Stimulated activated CD8-positive, alpha-beta memory T cell treated with anti-CD3 and anti-CD28 coated beads, Interleukin-7, amount 100 ng/mL, for 48 hours (primary cell): ENCODE measurements at regions not wholly inside any gene's neighbourhood (a gene's known extent, or its start where the extent isn't known, plus 50 kb on each side); places are given as distances from the start of the nearest gene placed in this dataset.

Experiments
- DNase-seq, 2 donors: peaks; one replicate each; pipeline ENCODE4 v3.0.0-alpha.2; 2020; ENCODE audit warnings: low read depth in 1 of 2; ENCODE audit errors: extremely low read depth in 1 of 2

DNA sequence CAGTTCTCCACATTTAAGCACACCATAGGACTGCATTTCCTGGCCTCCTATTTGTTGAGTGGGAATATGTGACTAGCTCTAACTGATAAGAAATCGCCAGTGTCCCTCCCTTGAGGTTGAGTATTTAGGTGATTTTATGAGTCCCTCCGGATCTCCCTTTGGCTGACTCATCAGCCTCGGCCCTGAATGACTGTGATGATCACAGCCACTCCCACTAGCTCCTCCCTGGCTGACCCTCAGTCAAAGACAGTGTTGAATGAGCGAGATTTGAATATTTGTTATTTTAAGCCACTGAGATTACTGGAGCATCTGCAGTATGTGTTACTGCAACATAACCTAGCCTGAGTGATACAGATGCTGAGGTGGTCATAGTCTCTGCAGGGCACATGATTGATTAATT is 515.3 kb downstream of the EPHB1 start:
- no peak for DNase-seq

DNA sequence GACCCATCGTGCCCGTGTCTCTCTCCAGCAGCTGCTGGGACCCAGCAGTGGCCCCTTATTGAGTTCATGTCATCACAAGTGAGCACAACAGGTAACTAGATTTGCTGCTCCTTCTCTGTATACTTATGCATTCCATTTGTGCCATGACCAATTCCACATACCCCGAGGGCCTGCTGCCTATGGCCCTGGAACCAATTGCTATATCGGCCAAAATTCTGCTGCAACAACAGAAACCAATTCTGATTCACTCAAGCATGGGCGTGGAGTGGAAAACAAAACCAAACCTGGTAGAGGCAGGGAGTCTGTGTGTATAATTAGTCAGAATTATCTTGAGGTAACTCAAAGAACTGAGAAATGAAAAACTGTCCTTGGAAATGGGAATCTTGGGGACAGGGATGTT is 516.6 kb downstream of the EPHB1 start:
- DNase-seq, result no peak

DNA sequence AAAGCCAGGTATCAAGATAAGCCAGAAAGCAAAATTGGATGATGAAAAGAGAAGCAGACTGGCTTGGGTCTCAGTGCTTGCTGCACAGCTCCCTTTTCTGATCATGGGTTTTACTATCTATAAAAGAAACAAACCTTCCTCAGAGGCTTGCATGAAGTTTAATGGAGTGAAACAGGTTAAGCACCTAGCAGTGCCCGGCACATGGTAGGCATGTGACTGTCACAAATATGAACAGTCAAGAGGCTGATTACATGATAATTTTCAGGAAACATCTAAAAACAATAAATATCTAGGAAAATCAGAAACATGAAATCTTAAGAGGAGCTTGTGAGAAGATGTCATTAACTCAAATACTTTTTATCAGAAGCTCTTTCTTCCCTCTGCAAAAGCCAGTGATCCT is 519.2 kb downstream of the EPHB1 start:
- no peak for DNase-seq

DNA sequence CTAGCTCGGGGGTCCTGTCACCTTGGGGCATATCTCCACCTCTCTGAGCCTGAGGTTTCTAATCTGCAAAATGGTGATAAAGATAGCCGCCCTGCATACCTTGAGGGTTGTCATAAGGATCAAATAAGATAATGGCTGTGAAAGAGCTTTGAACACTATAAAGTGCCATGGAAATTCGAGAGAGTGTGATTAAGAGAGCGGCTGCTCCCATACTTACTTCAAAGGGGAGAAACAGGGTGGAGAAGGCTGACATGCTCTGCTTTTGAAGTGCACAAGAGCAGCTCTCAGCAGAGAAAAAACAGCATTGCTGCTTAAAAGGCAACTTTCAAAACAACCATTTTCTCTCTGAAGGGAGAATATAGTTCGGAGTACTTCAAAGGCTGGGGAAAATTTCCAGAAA is 529.2 kb downstream of the EPHB1 start:
- DNase-seq, result no peak

GRCh38 chr3:135325096-135325495 is 530.0 kb downstream of the EPHB1 start:
- DNase-seq, result no peak

- no peak for DNase-seq
These were observed 530.7 kb downstream of the EPHB1 start for GRCh38 chr3:135325726-135326235.

- no peak for DNase-seq
These were observed 531.8 kb downstream of the EPHB1 start for GRCh38 chr3:135326851-135327250.

DNA sequence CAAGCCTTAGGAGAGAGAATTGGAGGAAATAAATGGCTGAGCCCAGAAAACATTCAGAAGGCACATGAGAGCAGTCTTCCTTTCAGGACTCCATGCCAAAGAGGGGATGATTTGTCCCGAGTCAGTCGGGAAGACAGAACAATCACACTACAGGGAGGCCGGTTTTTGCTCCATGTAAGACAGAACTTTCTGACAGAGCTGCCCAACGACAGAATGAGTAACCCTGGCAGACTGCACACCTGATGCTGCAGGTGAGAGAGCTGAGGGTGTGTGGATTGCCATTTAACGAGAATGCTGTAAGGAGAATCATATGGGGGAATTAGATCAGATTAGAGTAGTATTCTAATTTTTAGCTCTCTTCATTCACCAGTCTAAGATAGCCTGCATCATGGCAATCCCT is 533.0 kb downstream of the EPHB1 start:
- DNase-seq, result no peak

DNA sequence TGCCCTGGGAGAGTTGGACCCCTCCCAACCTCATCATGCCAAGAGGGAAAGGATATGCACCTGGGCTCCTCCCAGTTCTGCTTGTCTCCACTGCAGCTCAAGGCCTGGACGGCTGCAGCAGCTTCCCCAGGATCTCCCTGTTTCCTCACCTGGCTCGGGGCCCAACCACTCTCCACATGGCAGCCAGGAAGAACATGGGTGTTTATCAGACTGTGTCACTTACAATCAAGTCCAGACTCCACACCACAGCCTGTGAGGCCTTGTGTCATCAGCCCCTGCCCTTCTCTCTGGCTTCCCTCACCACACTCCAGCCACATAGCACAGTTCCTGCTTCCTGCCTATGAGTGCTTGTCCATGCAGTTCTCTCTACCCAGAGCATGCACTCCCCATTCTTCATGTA is 534.4 kb downstream of the EPHB1 start:
- DNase-seq, result no peak

DNA sequence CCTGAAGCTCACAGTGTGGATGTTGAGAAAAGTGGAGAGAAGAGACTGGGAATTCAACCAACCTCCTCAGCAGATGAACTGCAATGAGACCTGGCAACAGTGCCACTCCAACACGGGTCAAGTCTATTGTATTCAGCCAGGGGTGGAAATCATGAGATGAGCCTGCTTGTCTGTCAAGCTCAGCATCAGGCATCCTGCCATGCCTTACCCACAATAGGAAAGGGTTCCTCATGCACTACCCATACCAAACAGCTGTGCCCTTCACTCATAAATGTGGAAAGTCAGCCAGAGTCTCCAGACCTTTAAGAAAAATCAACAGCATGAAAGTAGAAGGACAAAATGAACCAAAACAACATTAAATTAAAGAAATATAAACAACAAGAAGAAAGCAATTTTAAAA is 542.1 kb downstream of the EPHB1 start:
- no peak for DNase-seq

- no peak for DNase-seq
These were observed 553.6 kb downstream of the EPHB1 start for GRCh38 chr3:135348690-135349089.

DNA sequence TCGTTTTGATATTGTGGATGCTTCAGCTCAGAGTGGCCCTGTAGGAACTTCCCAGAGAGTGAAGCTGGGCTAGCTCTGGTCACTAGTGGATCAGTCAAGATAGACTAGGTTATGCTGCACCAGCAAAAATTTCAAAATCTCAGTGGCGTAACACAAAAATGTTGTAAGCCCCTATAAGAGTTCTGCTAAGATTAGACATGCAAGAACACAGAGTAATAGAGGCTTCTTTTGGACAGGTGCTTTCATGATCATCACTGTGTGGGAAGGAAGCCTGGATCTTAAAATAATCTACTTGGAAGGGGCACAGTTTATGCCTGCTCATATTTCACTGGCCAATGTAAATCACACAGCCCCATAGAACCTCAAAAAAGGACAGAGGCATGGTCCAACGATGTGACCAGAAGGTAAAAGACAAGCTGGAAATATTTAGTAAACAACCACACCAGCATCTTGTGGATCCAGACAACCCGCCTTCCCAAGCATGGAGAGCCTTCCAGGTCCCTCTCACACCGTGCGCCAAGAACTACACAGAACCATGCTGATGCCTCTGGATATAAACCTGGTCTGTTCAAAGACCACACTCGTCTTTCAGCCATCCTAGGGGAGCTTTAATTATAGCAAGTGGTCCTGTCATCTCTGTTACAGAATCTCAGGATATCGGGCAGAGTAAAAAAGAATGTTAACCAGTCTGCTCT is 554.3 kb downstream of the EPHB1 start:
- no peak for DNase-seq

- no peak for DNase-seq
These were observed 557.2 kb downstream of the EPHB1 start for GRCh38 chr3:135352213-135352612.

GRCh38 chr3:135362889-135363288 is 567.8 kb downstream of the EPHB1 start:
- DNase-seq, result no peak

- DNase-seq, result no peak
These were observed 569.6 kb downstream of the EPHB1 start for GRCh38 chr3:135364676-135365075.

DNA sequence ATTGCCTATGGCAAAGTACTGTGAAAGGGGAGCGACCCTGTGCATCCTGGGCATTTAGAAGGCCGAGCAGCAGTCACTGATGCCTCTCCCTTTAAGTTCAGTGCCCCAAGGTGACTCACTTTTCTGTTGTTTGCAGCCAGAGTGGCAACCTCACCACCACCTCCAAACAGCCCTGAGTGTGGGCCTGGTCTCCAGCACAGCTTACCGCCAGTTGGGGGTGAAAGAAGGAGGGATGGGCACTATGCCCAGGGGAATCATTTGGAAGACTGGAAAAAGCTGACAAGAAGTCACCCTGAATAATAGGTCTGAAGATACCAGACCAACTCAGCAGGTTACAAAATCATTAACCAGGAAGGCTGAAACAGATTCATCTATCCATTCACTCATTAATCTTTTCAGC is 571.8 kb downstream of the EPHB1 start:
- DNase-seq, result no peak

DNA sequence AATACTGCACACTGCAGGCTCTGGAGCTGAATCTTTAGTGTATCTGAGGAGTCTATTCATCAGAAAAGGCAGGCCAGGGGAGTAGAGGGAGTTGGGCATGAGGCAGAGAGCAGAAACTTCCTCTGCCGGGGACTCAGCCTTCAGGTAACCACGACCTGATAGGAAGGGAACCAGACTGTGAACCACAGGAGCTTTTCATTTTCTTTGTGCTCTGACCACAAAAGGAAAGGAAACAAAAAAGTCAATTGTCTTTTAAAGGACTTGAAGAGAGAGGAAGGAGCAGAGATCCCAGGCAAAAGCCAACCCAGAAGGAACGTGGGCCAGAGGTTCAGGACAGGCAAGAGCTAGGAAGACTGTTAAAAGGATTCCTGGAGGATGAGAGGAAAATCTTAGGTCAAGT is 573.3 kb downstream of the EPHB1 start:
- no peak for DNase-seq

DNA sequence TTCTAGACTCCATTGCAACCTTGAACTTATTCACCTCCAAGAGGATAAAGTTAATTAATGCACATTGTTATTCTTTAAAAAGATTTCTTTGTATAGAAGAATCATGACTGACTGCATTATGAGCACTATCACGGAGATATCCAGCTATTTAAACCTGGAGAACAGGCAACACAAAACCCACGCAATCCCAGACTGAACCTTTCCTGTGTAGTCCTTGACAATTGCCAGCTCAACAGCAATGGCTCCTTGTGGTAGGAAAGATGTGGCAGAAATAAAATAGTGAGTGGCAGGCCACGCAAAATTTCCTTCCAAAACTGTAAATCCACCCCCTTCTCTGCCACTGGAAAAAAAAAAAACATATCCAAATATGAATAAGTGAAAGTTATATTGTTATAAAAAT is 573.7 kb downstream of the EPHB1 start:
- DNase-seq, result no peak

GRCh38 chr3:135374571-135374970 is 579.5 kb downstream of the EPHB1 start:
- no peak for DNase-seq

GRCh38 chr3:135382188-135382587 is 583.3 kb upstream of the PPP2R3A start:
- DNase-seq, result no peak

DNA sequence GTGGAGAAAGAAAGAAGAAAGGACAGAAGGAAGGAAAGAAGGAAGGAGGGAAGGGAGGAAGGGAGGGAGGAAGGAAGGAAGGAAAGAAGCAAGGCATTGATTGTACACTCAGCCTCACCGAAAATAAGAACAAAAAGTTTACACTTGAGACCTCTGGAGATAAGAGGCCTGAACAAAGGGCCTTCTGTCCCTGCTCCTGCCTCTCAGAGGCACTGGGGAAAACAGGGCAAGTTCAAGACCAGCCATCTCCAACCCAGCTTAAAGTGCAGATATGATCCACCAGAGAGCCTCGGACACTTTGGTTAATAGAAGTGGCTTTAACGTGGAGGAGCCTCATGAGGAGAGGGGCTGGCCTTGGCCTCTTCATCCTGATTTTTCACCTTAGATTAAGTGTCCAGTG is 582.9 kb upstream of the PPP2R3A start:
- no peak for DNase-seq

- DNase-seq, result no peak
These were observed 582.2 kb upstream of the PPP2R3A start for GRCh38 chr3:135383301-135383700.

GRCh38 chr3:135392151-135392550 is 573.4 kb upstream of the PPP2R3A start:
- DNase-seq, result no peak
